ENCODE measurements at regions not wholly inside any gene's neighbourhood (a gene's known extent, or its start where the extent isn't known, plus 50 kb on each side); places are given as distances from the start of the nearest gene placed in this dataset.

- no peak for DNase-seq
- Histone ChIP-seq H3K36me3 (ENCODE audit: control insufficient read depth, insufficient read depth, low read length) (no peaks in the 10 kb centered on the region), H3K27me3 (replicated peaks; ENCODE audit: control insufficient read depth, insufficient read depth, low read length) (no peaks in the 10 kb centered on the region), H3K4me1 (no peaks in the 10 kb centered on the region), H3K9me3 (no peaks in the 10 kb centered on the region), H3K4me3 (ENCODE audit: low read depth, low read length) (no peak overlapping the region)
- TF ChIP-seq CTCF (IDR thresholded peaks at IDR 0.05; ENCODE audit: insufficient read depth in 1 of 2, low read depth in 1 of 2, low read length in 1 of 2, severe bottlenecking in 1 of 2, unreplicated experiment in 1 of 2), result no peak
- BruUV-seq (replicated peaks), result no TSS peak
- H3K27ac Mint-ChIP-seq (ENCODE audit: unreplicated experiment), result no peak overlapping the region
- H3K27me3 Mint-ChIP-seq (ENCODE audit: insufficient read depth, unreplicated experiment), result no peaks in the 10 kb centered on the region
- H3K4me3 Mint-ChIP-seq (ENCODE audit: unreplicated experiment), result no peak overlapping the region
- H3K4me1 Mint-ChIP-seq (ENCODE audit: low read depth, unreplicated experiment), result no peaks in the 10 kb centered on the region
- ChIA-PET CTCF (no interaction called here), POLR2A (no interaction called here)
- intact Hi-C loops (cut with micrococcal nuclease; ENCODE audit: unreplicated experiment), result no loop called here
- no peaks in the 10 kb centered on the region for H3K9me3 Mint-ChIP-seq (ENCODE audit: unreplicated experiment)
- H3K36me3 Mint-ChIP-seq (ENCODE audit: insufficient read depth, unreplicated experiment), result no peaks in the 10 kb centered on the region
Measured at GRCh38 chrX:99384594-99385374, 1025.3 kb downstream of the PCDH19 start.

GRCh38 chrX:99383786-99384185 is 1026.3 kb downstream of the PCDH19 start:
- H3K9me3 ChIP-seq, result no peaks in the 10 kb centered on the region
- H3K4me1 ChIP-seq, result no peaks in the 10 kb centered on the region
- ChIA-PET POLR2A (no interaction called here), CTCF (no interaction called here)
- intact Hi-C loops (cut with micrococcal nuclease; ENCODE audit: unreplicated experiment), result no loop called here
- no peaks in the 10 kb centered on the region for H3K36me3 Mint-ChIP-seq (ENCODE audit: insufficient read depth, unreplicated experiment)
- no TSS peak for BruUV-seq (replicated peaks)
- H3K4me3 ChIP-seq (ENCODE audit: low read depth, low read length), result no peak overlapping the region
- H3K4me3 Mint-ChIP-seq (ENCODE audit: unreplicated experiment), result no peak overlapping the region
- H3K27ac Mint-ChIP-seq (ENCODE audit: unreplicated experiment), result no peak overlapping the region
- H3K27me3 ChIP-seq (replicated peaks; ENCODE audit: control insufficient read depth, insufficient read depth, low read length), result no peaks in the 10 kb centered on the region
- no peaks in the 10 kb centered on the region for H3K4me1 Mint-ChIP-seq (ENCODE audit: low read depth, unreplicated experiment)
- TF ChIP-seq CTCF (IDR thresholded peaks at IDR 0.05; ENCODE audit: insufficient read depth in 1 of 2, low read depth in 1 of 2, low read length in 1 of 2, severe bottlenecking in 1 of 2, unreplicated experiment in 1 of 2), result no peak
- no peaks in the 10 kb centered on the region for H3K36me3 ChIP-seq (ENCODE audit: control insufficient read depth, insufficient read depth, low read length)
- H3K9me3 Mint-ChIP-seq (ENCODE audit: unreplicated experiment), result no peaks in the 10 kb centered on the region
- H3K27me3 Mint-ChIP-seq (ENCODE audit: insufficient read depth, unreplicated experiment), result no peaks in the 10 kb centered on the region
- DNase-seq, result no peak

- H3K4me1 Mint-ChIP-seq (ENCODE audit: low read depth, unreplicated experiment), result no peaks in the 10 kb centered on the region
- no peak for TF ChIP-seq CTCF (IDR thresholded peaks at IDR 0.05; ENCODE audit: insufficient read depth in 1 of 2, low read depth in 1 of 2, low read length in 1 of 2, severe bottlenecking in 1 of 2, unreplicated experiment in 1 of 2)
- no peaks in the 10 kb centered on the region for H3K36me3 ChIP-seq (ENCODE audit: control insufficient read depth, insufficient read depth, low read length)
- no peak overlapping the region for H3K4me3 Mint-ChIP-seq (ENCODE audit: unreplicated experiment)
- ChIA-PET POLR2A (no interaction called here), CTCF (no interaction called here)
- intact Hi-C loops (cut with micrococcal nuclease; ENCODE audit: unreplicated experiment), result no loop called here
- DNase-seq, result no peak
- no peaks in the 10 kb centered on the region for H3K27me3 Mint-ChIP-seq (ENCODE audit: insufficient read depth, unreplicated experiment)
- H3K4me3 ChIP-seq (ENCODE audit: low read depth, low read length), result no peak overlapping the region
- no peaks in the 10 kb centered on the region for H3K9me3 ChIP-seq
- H3K4me1 ChIP-seq, result no peaks in the 10 kb centered on the region
- H3K36me3 Mint-ChIP-seq (ENCODE audit: insufficient read depth, unreplicated experiment), result no peaks in the 10 kb centered on the region
- no peaks in the 10 kb centered on the region for H3K9me3 Mint-ChIP-seq (ENCODE audit: unreplicated experiment)
- no TSS peak for BruUV-seq (replicated peaks)
- H3K27me3 ChIP-seq (replicated peaks; ENCODE audit: control insufficient read depth, insufficient read depth, low read length), result no peaks in the 10 kb centered on the region
- H3K27ac Mint-ChIP-seq (ENCODE audit: unreplicated experiment), result no peak overlapping the region
Measured at GRCh38 chrX:99371976-99372595, 1038.0 kb downstream of the PCDH19 start.
